K562 (cell line): ENCODE measurements at regions not wholly inside any gene's neighbourhood (a gene's known extent, or its start where the extent isn't known, plus 50 kb on each side); places are given as distances from the start of the nearest gene placed in this dataset.

Source experiments
- AFF4 ChIP-seq: sonication (generic); formaldehyde crosslinking; IDR thresholded peaks from 2 replicates; pipeline ENCODE4 v1.8.0; 2023; ENCODE audit warnings: mild to moderate bottlenecking, missing genetic modification reagents
- E2F3 ChIP-seq: fragments of 250-450 bp; sonication (Bioruptor Pico); IDR thresholded peaks from 2 replicates; pipeline ENCODE4 v1.4.0; 2020; ENCODE audit warnings: mild to moderate bottlenecking
- EHMT2 ChIP-seq: fragments of 450-650 bp; IDR thresholded peaks from 2 replicates; pipeline ENCODE4 v1.6.1; 2018; ENCODE audit warnings: antibody characterized with exemption
- ETV5 ChIP-seq: sonication (generic); formaldehyde crosslinking; IDR thresholded peaks from 2 replicates; pipeline ENCODE4 v1.4.0; 2020; ENCODE audit warnings: low read depth, mild to moderate bottlenecking, missing genetic modification reagents
- FOXJ2 ChIP-seq: fragments of 200-800 bp; sonication (Bioruptor generic); IDR thresholded peaks from 2 replicates; pipeline ENCODE4 v1.6.1; 2016; ENCODE audit warnings: missing genetic modification characterization, missing compliant biosample characterization
- HNRNPLL ChIP-seq: fragments of 200-400 bp; formaldehyde crosslinking; IDR thresholded peaks from 2 replicates; pipeline ENCODE4 v1.6.1; 2017; ENCODE audit warnings: low read length, low read depth, mild to moderate bottlenecking; ENCODE audit not compliant: poor library complexity, severe bottlenecking
- POLR2AphosphoS2 ChIP-seq: IDR thresholded peaks from 2 replicates; pipeline ENCODE4 v1.6.1; 2012; ENCODE audit warnings: low read length, improper control_type of control experiment
- ZKSCAN1 ChIP-seq: fragments of 150-350 bp; IDR thresholded peaks from 2 replicates; pipeline ENCODE4 v1.6.1; 2016; ENCODE audit warnings: low read depth, low read length
- ZNF609 ChIP-seq: sonication (generic); formaldehyde crosslinking; IDR thresholded peaks from 2 replicates; pipeline ENCODE4 v1.8.1; 2023; ENCODE audit warnings: missing genetic modification reagents, mild to moderate bottlenecking, borderline replicate concordance
- TF ChIP-seq, protein P1 (sequence below): IDR thresholded peaks from 2 replicates; pipeline ENCODE4 v1.6.1; 2011; ENCODE audit not compliant: insufficient read length; ENCODE audit errors: extremely low read depth
- TF ChIP-seq, protein P2 (sequence below): IDR thresholded peaks from 2 replicates; pipeline ENCODE4 v1.6.1; 2011; ENCODE audit warnings: borderline replicate concordance, low read depth, mild to moderate bottlenecking, moderate library complexity, low read length; ENCODE audit not compliant: insufficient read depth, poor library complexity, severe bottlenecking
- TF ChIP-seq, protein P3 (sequence below), 2 experiments: fragments of 200-800 bp in 1 of 2; sonication (Bioruptor generic) in 1 of 2; sonication (generic) in 1 of 2; formaldehyde crosslinking in 1 of 2; IDR thresholded peaks in 1 of 2; conservative IDR thresholded peaks in 1 of 2; 2 replicates each; pipeline versions ENCODE4 v1.5.0 to v1.6.1; 2016 to 2020; ENCODE audit warnings: missing compliant biosample characterization in 1 of 2, missing genetic modification characterization in 1 of 2, missing genetic modification reagents in 1 of 2

GRCh38 chr21:33976082-33977016, 60.7 kb upstream of the ATP5PO start (continued):
- TF ChIP-seq ZNF609 (CRISPR knock-in tag) (no peak), ETV5 (CRISPR knock-in tag) (peak; percentile 92), HNRNPLL (no peak), FOXJ2 (tag) (no peak), ZKSCAN1 (no peak; the same call in 1 of the 2 replicates), E2F3 (no peak), EHMT2 (no peak; the same call in 1 of the 2 replicates), POLR2AphosphoS2 (no peak), AFF4 (CRISPR knock-in tag) (no peak; the same call in 1 of the 2 replicates)
- TF ChIP-seq, protein P1, sequence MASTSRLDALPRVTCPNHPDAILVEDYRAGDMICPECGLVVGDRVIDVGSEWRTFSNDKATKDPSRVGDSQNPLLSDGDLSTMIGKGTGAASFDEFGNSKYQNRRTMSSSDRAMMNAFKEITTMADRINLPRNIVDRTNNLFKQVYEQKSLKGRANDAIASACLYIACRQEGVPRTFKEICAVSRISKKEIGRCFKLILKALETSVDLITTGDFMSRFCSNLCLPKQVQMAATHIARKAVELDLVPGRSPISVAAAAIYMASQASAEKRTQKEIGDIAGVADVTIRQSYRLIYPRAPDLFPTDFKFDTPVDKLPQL = no peak
- TF ChIP-seq, protein P2, sequence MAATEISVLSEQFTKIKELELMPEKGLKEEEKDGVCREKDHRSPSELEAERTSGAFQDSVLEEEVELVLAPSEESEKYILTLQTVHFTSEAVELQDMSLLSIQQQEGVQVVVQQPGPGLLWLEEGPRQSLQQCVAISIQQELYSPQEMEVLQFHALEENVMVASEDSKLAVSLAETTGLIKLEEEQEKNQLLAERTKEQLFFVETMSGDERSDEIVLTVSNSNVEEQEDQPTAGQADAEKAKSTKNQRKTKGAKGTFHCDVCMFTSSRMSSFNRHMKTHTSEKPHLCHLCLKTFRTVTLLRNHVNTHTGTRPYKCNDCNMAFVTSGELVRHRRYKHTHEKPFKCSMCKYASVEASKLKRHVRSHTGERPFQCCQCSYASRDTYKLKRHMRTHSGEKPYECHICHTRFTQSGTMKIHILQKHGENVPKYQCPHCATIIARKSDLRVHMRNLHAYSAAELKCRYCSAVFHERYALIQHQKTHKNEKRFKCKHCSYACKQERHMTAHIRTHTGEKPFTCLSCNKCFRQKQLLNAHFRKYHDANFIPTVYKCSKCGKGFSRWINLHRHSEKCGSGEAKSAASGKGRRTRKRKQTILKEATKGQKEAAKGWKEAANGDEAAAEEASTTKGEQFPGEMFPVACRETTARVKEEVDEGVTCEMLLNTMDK = no peak
- TF ChIP-seq, protein P3, sequence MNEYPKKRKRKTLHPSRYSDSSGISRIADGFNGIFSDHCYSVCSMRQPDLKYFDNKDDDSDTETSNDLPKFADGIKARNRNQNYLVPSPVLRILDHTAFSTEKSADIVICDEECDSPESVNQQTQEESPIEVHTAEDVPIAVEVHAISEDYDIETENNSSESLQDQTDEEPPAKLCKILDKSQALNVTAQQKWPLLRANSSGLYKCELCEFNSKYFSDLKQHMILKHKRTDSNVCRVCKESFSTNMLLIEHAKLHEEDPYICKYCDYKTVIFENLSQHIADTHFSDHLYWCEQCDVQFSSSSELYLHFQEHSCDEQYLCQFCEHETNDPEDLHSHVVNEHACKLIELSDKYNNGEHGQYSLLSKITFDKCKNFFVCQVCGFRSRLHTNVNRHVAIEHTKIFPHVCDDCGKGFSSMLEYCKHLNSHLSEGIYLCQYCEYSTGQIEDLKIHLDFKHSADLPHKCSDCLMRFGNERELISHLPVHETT (CRISPR knock-in tag; conservative IDR thresholded peaks at IDR 0.05 in 1 of 2, IDR thresholded peaks at IDR 0.05 in 1 of 2) = peak in 1 of 2 experiments; percentile 61; a peak in 1 of 4 replicates
